ENCODE measurements at regions not wholly inside any gene's neighbourhood (a gene's known extent, or its start where the extent isn't known, plus 50 kb on each side); places are given as distances from the start of the nearest gene placed in this dataset.

- TF ChIP-seq CTCF (conservative IDR thresholded peaks at IDR 0.05; ENCODE audit: low read length) (no peak), EZH2phosphoT487 (IDR thresholded peaks at IDR 0.05; ENCODE audit: borderline replicate concordance) (no peak)
Observed at GRCh38 chr1:106447466-106447865, 609.0 kb upstream of the PRMT6 start.
